C4-2B (cell line): ENCODE measurements at regions not wholly inside any gene's neighbourhood (a gene's known extent, or its start where the extent isn't known, plus 50 kb on each side); places are given as distances from the start of the nearest gene placed in this dataset.

ENCODE experiments used
- H3K27ac ChIP-seq: fragments of 450-650 bp; 2 replicates; pipeline ENCODE4 v1.5.1; 2017
- ZFX ChIP-seq: fragments of 450-650 bp; IDR thresholded peaks from 2 replicates; pipeline ENCODE4 v1.6.1; 2017
- TF ChIP-seq, protein P1 (sequence below): fragments of 450-650 bp; conservative IDR thresholded peaks from 2 replicates; pipeline ENCODE4 v1.5.1; 2017; ENCODE audit warnings: mild to moderate bottlenecking

DNA sequence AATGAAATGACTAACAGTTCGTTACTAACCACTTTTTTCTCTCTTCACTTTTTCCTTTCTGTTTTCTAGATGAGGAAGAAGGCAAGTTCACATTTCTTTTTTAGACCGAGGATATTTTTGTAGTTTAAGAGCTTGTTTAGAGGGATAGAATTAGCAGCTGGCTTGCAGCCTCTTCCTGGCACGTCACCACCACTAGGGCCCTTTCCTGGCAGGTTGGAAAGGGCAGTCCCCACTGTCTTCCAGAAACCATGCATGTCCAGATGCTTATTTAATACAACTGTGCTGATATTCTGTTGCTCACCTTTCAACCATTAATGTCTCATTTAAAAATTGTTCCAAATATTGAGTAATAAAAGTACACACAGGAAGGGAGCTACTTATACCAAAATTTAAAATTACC is 209.5 kb upstream of the PACRGL start:
- TF ChIP-seq, protein P1, sequence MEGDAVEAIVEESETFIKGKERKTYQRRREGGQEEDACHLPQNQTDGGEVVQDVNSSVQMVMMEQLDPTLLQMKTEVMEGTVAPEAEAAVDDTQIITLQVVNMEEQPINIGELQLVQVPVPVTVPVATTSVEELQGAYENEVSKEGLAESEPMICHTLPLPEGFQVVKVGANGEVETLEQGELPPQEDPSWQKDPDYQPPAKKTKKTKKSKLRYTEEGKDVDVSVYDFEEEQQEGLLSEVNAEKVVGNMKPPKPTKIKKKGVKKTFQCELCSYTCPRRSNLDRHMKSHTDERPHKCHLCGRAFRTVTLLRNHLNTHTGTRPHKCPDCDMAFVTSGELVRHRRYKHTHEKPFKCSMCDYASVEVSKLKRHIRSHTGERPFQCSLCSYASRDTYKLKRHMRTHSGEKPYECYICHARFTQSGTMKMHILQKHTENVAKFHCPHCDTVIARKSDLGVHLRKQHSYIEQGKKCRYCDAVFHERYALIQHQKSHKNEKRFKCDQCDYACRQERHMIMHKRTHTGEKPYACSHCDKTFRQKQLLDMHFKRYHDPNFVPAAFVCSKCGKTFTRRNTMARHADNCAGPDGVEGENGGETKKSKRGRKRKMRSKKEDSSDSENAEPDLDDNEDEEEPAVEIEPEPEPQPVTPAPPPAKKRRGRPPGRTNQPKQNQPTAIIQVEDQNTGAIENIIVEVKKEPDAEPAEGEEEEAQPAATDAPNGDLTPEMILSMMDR = no peak; the same call in 1 of the 2 replicates
- no peak for TF ChIP-seq ZFX
- H3K27ac ChIP-seq = no peak overlapping the region

DNA sequence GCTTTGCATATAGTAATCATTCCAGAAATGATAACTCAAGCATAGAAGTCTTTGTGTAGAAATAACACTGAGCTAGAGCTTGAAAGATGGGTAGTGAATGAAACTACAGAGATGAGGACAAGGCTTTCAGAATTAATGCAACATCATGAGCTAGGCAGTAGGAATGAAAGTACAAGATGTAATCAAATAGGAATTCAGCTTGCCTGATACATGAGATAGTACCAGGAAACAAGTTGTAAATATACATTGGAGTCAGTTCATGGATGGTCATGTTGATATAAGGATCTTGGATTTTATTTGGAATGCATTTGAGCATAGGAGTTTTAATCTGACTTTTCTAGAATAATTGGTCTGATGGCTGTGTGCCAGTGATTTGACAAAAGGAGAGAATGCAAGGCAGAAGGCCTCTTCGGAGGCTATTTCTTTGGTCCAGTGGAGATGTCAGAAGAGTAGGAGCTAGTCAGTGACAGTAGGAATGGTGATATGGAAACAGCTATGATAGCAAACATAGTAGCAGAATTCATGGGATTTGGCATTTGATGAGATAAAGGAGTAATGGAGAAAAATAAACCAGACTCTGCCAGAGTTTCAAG is 206.4 kb upstream of the PACRGL start:
- no peak for TF ChIP-seq ZFX
- TF ChIP-seq, protein P1 = no peak
- no peak overlapping the region for H3K27ac ChIP-seq

DNA sequence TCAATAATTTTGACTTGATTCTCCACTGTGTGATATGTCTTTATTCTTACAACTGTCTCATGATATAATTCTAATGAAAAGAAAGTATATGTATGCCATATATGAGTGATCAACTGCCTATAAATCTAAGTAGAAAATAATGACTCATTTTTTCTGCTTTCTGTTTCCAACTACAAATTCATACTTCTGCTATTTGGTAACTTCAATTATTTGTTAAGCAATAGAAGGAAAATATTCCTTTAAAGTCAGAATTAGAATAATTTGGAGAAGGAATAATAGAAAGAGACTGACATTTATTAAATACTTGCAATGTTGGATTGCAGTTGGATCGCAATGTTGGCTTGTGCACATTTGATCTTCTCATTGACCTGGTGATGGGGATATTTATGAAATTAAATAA is 204.2 kb upstream of the PACRGL start:
- TF ChIP-seq, protein P1 = no peak
- no peak for TF ChIP-seq ZFX
- H3K27ac ChIP-seq = no peak overlapping the region

DNA sequence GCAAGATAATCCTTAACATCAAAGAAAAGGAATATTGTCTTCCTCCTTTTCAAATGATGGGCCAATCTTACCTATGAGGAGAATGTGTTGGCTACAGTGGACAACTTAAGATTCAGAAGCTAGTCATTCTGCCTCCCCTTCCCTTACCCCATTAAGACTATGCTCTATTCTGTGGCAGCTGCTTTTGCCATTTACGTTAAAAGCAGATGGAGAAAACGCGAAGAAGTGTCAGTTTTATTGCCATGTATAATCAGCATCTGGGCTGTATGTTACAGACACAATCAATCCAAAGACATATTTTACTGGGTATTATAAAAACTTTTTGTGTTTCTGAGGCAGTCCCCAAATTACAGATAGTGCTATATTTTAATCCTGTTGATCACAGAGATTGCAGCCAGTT is 196.1 kb upstream of the PACRGL start:
- no peak overlapping the region for H3K27ac ChIP-seq
- TF ChIP-seq, protein P1 = no peak

- TF ChIP-seq ZFX = no peak
- TF ChIP-seq, protein P1 = no peak
- no peak overlapping the region for H3K27ac ChIP-seq
Observed at GRCh38 chr4:20505927-20506326, 194.3 kb upstream of the PACRGL start.

- TF ChIP-seq, protein P1 = no peak
- no peak for TF ChIP-seq ZFX
- no peak overlapping the region for H3K27ac ChIP-seq
Observed at GRCh38 chr4:20506827-20507226, 193.4 kb upstream of the PACRGL start.

GRCh38 chr4:20509315-20509714 is 190.9 kb upstream of the PACRGL start:
- TF ChIP-seq ZFX = no peak
- TF ChIP-seq, protein P1 = no peak
- no peak overlapping the region for H3K27ac ChIP-seq
